Activated naive CD8-positive, alpha-beta T cell treated with anti-CD3 and anti-CD28 coated beads, Interleukin-2, amount 50 U/mL, for 16 hours (primary cell): ENCODE measurements at regions not wholly inside any gene's neighbourhood (a gene's known extent, or its start where the extent isn't known, plus 50 kb on each side); places are given as distances from the start of the nearest gene placed in this dataset.
"Not testable (repeated sequence)": the region's sequence is repeated elsewhere in the genome, so short reads cannot be mapped to it uniquely, and the experiment has no call there.

Source experiments
- DNase-seq: peaks from one replicate; pipeline ENCODE4 v3.0.0-alpha.2; 2020; ENCODE audit warnings: low read depth, low spot score

DNA sequence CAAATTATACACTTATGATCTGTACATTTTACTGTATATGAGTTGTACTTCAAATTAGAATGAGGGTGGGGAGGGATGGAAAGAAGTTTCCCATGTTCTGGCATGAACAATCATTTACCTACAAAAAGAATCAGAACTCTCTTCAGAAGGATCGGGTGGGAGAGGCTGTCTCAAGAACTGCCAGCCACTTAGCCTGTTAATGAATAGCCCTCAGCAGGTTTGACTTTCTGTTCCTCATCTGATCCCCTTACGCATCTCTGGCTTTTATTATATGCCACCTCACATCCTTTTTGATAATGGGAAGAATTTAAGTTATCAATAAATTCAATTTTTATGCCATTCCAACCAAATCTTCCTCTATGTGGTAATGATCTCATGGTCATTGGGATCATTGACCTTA lies 168.3 kb upstream of the TGFBR2 start:
- DNase-seq = no peak

DNA sequence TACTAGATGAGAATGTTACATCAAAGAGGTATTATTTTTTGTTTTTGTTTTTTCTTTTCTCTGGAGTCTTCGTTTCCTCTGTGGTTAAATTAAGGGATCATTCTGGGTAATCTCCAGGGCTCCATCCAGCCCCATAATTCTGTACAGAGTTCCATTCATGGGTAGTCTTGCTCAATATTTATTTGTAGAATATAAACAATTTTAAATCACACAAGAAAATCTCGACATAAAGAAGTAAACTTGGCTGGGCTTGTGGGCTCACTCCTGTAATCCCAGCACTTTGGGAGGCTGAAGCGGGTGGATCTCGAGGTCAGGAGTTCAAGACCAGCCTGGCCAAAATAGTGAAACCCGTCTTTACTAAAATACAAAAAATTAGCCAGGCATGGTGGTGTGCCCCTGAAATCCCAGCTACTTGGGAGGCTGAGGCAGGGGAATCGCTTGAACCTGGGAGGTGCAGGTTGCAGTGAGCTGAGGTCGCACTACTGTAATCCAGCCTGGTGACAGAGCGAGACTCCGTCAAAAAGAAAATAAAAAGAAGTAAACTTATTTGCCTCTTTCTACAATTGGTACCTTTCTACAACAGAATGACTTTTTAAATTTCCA lies 166.8 kb upstream of the TGFBR2 start:
- DNase-seq = no peak

GRCh38 chr3:30440147-30440604 lies 166.2 kb upstream of the TGFBR2 start:
- no peak for DNase-seq

GRCh38 chr3:30440880-30441279 lies 165.5 kb upstream of the TGFBR2 start:
- DNase-seq = no peak

DNA sequence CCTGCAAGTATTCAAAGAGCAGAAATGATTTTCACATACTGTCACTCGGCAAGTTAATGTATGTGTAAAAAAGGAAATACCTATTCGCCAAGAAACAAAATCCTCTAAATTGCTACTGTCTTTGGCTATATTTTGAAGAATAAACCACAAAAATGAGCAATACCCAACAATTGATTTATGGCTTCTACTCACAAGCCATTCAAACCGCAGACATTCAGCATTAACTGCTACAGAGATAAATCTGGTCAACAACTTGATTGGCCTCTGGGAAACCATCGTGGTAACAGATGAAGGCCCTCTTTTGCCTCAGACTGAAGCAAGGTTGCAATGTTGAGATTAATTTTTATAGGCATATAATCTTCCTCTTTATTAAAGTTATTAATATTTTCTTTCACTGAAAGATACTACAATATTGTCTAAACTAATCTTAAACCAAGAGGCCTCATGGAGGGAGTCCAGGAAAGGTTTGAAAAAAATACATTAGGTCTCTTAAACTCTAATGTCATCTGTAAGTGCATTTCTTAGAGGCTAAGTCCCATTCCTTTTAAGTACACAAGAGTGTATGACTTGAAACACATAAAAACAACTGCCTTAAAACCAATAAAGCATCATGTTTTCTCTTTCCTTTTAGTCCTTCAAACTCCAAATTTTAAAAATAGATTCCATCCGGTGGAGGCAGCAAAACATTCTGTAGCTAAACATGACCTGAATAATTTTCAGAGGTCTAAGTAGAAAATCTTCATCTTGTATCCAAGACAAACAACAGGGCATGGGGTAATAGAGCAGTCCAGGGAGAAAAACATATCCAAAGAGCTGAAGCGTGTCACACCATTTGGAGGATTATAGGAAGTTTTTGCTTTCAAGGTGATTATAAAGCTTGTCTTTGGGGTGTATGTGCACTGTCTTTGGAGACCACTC lies 162.4 kb upstream of the TGFBR2 start:
- no peak for DNase-seq

DNA sequence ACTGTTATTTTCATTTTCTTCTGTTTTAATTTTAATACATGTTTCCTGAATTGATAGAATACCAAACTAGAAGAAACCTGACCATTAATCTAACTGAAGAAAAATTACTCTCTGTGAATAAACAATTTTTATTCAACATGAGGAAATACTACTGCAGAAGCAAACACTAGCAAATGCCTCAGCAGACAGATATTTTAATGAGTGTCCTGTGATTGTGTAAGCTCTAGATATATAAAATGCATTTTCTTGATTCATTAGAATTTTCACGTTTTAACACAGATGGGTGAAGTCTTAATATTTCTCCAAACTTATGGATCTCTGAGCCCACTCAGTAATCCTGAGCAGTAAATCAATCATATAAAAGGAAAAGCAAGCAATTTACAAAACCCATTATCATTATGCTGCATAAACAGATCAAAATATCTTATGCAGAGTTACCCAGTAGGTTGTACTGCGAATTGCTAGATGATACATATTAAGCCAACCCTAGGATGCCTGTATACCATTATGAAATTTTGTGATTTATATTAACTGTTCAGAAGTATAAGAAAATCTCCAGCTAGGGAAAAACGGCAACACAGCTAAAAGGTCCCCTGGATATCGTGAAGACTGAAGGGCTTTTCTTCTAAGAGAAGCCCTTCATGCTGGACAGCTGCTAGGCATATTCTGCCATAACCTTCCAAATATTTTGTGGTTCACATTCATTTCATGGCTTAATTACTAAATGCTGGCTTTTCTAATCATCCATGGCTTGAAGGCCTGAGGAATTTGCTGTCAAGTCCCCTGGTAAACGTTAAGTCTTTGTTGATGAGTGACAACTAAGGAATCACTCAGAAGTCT lies 157.7 kb upstream of the TGFBR2 start:
- DNase-seq = no peak

DNA sequence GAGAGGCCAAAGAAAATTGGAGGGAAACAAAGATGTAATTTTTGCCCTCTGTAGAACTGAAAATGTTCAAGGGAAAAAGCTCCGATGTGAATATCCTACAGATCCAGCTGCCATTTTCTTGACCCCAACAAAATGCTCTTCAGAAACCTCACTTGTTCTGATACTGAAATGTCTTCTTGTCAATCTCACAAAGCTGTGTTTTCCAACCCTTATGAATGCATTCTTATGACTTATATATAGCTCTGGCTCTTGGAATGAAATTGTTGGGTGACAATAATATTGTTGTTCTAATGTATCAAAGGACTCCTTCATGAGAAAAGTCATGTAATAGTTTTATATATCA lies 157.1 kb upstream of the TGFBR2 start:
- no peak for DNase-seq

- DNase-seq = no peak
These were observed 154.0 kb upstream of the TGFBR2 start for GRCh38 chr3:30452446-30452845.

DNA sequence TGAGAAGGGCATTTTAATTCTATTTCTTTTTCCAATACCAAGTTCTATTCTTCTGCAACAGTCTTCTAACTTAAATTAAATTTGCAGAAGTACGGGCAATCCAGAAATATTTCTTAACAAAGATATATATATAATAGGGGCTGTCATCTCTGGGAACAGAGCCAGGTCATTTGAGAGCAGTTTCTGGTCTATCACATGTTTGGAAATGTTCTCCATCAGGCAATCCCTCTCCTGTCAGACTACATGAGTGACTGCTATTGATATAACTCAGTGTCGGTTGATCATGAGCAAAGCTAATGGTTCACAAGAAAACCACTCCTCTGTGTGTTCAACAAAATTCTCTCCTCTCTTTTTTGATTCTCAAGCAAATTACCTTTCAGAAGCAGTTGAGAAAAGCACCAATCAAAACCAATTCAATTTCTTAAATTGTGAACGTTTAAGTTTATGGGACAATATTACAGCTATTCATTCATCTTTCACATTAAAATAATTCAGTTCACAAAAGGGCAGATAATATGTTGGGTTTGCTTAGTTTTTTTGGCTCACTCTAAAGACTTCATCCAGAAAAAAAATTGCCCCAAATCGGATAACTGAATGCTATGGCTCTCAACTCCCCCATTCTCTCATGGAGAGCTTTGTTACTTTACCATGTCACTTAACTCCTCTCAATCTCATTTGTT lies 152.9 kb upstream of the TGFBR2 start:
- DNase-seq = no peak

DNA sequence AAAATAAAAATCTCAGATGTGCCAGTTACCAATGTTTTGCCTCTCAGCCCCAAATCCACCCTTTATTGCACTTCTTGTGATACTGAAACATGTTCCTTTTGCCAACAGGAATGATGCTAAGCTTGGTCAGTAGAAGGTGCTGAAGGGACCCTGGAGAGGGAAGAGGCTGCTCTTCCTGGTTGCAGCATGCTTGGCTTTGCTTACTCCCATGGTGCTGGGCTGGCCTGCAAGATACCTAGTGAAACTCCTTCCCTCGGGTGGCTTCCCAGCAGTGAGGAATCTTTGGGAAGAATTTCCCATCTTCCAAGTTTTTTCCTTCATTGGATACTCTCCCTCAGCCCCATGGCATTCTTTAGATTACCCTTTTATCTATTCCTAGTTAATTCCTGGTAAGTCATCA lies 151.8 kb upstream of the TGFBR2 start:
- no peak for DNase-seq

DNA sequence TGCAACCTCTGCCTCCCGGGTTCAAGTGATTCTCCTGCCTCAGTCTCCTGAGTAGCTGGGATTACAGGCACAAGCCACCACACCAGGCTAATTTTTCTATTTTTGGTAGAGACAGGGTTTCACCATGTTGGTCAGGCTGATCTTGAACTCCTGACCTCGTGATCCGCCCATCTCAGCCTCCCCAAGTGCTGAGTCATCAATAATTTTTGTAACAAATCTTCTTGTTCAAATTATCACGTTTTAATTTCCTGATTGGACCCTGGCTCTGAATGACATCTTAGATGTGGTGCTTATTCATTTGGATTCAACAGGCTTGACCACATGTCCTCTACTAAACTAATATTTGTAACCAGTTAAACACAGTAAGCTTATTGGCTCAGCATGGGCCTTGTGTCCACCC lies 151.3 kb upstream of the TGFBR2 start:
- DNase-seq = not testable (repeated sequence)

DNA sequence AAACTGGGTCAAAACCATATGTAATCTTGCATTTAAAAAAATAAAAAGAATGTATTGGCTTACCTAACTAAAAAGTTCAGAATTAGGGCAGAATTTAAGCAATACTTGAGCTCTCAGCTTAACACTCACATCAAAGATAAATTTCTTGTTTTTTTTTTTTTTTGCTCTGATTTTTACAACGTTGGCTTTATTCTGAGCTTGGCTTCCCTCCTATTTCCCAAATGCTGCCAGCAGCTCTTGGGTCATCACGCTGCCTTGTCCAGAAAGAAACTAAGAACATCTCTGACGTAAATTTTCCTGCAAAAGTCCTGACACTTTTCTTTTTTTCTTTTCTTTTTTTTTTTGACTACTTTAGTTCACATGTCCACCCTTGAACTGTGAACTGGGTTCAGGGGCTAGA lies 150.6 kb upstream of the TGFBR2 start:
- DNase-seq = no peak

- DNase-seq = no peak
These were observed 150.1 kb upstream of the TGFBR2 start for GRCh38 chr3:30456264-30456663.

GRCh38 chr3:30457081-30457480 lies 149.3 kb upstream of the TGFBR2 start:
- no peak for DNase-seq

- no peak for DNase-seq
These were observed 148.7 kb upstream of the TGFBR2 start for GRCh38 chr3:30457726-30458125.

DNA sequence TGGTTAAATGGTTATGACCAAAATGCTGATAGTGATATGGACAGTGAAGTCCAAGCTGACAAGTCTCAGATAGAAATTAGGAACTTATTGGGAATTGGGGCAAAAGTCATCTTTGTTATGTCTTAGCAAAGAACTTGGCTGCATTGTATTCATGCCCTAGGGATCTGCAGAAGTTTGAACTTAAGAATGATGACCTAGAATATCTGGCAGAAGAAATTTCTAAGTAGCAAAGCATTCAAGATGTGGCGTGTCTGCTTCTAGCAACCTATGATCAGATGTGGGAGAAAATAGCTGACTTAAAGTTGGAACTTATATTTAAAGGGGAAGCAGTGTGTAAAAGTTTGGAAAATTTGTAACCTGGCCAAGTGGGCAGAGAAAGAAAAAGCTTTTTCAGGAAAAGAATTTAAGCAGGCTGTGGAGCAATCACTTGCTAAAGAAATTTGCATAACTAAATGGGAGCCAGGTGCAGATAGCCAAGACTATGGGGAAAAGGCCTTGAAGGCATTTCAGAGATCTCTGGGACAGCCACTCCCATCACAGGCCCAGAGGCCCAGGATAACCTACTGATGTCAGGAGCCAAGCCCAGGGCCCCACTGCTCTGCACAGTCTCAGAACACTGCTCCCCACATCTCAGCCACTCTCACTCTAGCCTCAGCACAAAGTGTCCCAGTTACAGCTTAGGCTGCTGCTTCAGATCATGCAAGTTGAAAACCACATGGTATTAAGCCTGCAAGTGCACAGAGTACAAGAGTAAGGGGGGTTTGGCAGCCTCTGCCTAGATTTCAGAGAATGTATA lies 147.8 kb upstream of the TGFBR2 start:
- no peak for DNase-seq

DNA sequence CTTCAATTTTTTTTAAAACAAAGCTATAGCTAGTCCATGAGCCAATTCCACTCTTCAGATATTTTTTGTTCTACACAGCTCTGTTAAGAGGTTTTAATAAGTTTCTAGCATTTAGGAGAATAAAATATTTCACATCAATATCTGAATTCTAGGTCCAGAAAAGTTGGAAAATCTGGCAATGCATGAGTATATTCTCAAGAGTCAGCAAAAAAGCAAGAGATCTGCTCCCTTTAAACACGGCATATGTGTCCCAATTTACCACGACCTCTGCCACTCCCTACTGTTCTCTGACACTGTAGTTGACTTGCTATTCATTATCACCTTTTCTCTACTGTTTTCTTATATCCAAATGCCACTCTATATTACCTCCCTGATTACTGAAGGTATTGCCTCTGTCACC lies 145.1 kb upstream of the TGFBR2 start:
- no peak for DNase-seq

GRCh38 chr3:30462721-30463470 lies 143.5 kb upstream of the TGFBR2 start:
- no peak for DNase-seq

DNA sequence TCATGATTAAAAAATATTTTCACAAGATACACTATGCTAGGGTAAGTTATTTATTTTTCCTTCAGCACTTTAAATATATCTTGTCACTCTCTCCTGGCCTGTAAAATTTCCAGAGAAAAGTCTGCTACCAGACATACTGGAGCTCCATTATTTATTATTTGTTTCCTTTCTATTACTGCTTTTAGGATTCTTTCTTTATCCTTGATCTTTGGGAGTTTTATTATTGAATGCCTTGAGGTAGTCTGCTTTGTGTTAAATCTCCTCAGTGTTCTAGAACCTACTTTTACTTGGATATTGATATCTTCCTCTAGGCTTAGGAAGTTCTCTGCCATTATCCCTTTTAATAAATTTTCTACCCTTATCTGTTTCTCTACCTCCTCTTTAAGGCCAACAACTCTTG lies 142.0 kb upstream of the TGFBR2 start:
- no peak for DNase-seq

- no peak for DNase-seq
These were observed 140.9 kb upstream of the TGFBR2 start for GRCh38 chr3:30465454-30465853.
